GDM1 (cell line): ENCODE measurements at regions not wholly inside any gene's neighbourhood (a gene's known extent, or its start where the extent isn't known, plus 50 kb on each side); places are given as distances from the start of the nearest gene placed in this dataset.

ENCODE experiments used
- DNase-seq: peaks from one replicate; lab custom pipeline; 2025; lab: John Stamatoyannopoulos, UW

GRCh38 chr5:175285261-175285660 is 158.7 kb downstream of the DRD1 start:
- no peak for DNase-seq

- DNase-seq, result no peak
Observed at GRCh38 chr5:175284806-175285205, 159.2 kb downstream of the DRD1 start.

- DNase-seq, result no peak
Observed at GRCh38 chr5:175282611-175283225, 161.3 kb downstream of the DRD1 start.

GRCh38 chr5:175281714-175282113 is 162.3 kb downstream of the DRD1 start:
- no peak for DNase-seq

GRCh38 chr5:175281257-175281656 is 162.7 kb downstream of the DRD1 start:
- DNase-seq, result no peak

- no peak for DNase-seq
Observed at GRCh38 chr5:175279506-175279905, 164.5 kb downstream of the DRD1 start.

- DNase-seq, result no peak
Observed at GRCh38 chr5:175275748-175276147, 168.2 kb downstream of the DRD1 start.

- DNase-seq, result no peak
Observed at GRCh38 chr5:175275097-175275496, 168.9 kb downstream of the DRD1 start.

GRCh38 chr5:175274171-175274570 is 169.8 kb downstream of the DRD1 start:
- DNase-seq, result no peak

- DNase-seq, result no peak
Observed at GRCh38 chr5:175264406-175264805, 179.6 kb downstream of the DRD1 start.

GRCh38 chr5:175263776-175264175 is 180.2 kb downstream of the DRD1 start:
- no peak for DNase-seq

GRCh38 chr5:175261526-175261925 is 182.5 kb downstream of the DRD1 start:
- DNase-seq, result no peak

- DNase-seq, result no peak
Observed at GRCh38 chr5:175261037-175261436, 182.9 kb downstream of the DRD1 start.

GRCh38 chr5:175257847-175258194 is 186.2 kb downstream of the DRD1 start:
- no peak for DNase-seq

GRCh38 chr5:175257128-175257846 is 186.7 kb downstream of the DRD1 start:
- DNase-seq, result no peak

GRCh38 chr5:175254155-175254554 is 189.8 kb downstream of the DRD1 start:
- DNase-seq, result no peak

- DNase-seq, result no peak
Observed at GRCh38 chr5:175253597-175253996, 190.4 kb downstream of the DRD1 start.

GRCh38 chr5:175252234-175252805 is 191.7 kb downstream of the DRD1 start:
- DNase-seq, result no peak

GRCh38 chr5:175250426-175250825 is 193.6 kb downstream of the DRD1 start:
- DNase-seq, result no peak

GRCh38 chr5:175248416-175248905 is 195.5 kb downstream of the DRD1 start:
- no peak for DNase-seq

- no peak for DNase-seq
Observed at GRCh38 chr5:175246889-175247520, 197.0 kb downstream of the DRD1 start.

GRCh38 chr5:175246242-175246888 is 197.6 kb downstream of the DRD1 start:
- DNase-seq, result no peak
